PC-3 (cell line): ENCODE measurements at regions not wholly inside any gene's neighbourhood (a gene's known extent, or its start where the extent isn't known, plus 50 kb on each side); places are given as distances from the start of the nearest gene placed in this dataset.

Experiments used
- ATAC-seq: fragments of 200-7000 bp; cut with Tn5 transposase; 2 replicates; pipeline ENCODE4 v1.9.1; 2020; ENCODE audit warnings: mild to moderate bottlenecking, moderate library complexity
- BruUV-seq: library from RNA; stranded (reverse); fragments of 400-500 nt; replicated peaks from 2 replicates; lab custom pipeline; 2021; lab: Mats Ljungman, UMichigan
- CTCF ChIA-PET: fragments of 300-600 bp; sonication (Branson Sonifier 250); formaldehyde crosslinking; loops from one replicate; lab custom pipeline; 2022; ENCODE audit warnings: antibody characterized with exemption; lab: Charles Lee
- POLR2A ChIA-PET: fragments of 300-600 bp; sonication (Branson Sonifier 250); formaldehyde crosslinking; loops from one replicate; lab custom pipeline; 2022; ENCODE audit warnings: antibody characterized with exemption; ENCODE audit not compliant: unreplicated experiment; lab: Charles Lee
- DNase-seq: peaks from one replicate; pipeline ENCODE4 v3.0.0-alpha.2; 2015
- H2AFZ ChIP-seq: fragments of 300-600 bp; sonication (generic); 2 replicates; pipeline ENCODE4 v1.6.0; 2016; ENCODE audit warnings: antibody characterized with exemption, low read length
- H3F3A ChIP-seq: fragments of 300-600 bp; sonication (generic); one replicate; pipeline ENCODE4 v1.6.0; 2017; ENCODE audit warnings: antibody characterized with exemption, low read length, control low read depth, mild to moderate bottlenecking; ENCODE audit not compliant: unreplicated experiment
- H3K27ac ChIP-seq: fragments of 300-600 bp; sonication (generic); 2 replicates; pipeline ENCODE4 v1.5.1; 2016; ENCODE audit warnings: mild to moderate bottlenecking, low read length
- H3K27me3 ChIP-seq: fragments of 300-600 bp; sonication (generic); 2 replicates; pipeline ENCODE4 v1.6.1; 2016; ENCODE audit warnings: low read length, mixed read lengths
- H3K36me3 ChIP-seq: fragments of 300-600 bp; sonication (generic); 2 replicates; pipeline ENCODE4 v1.6.1; 2016; ENCODE audit warnings: low read depth, mixed run types, low read length, mixed read lengths
- H3K4me1 ChIP-seq: fragments of 300-600 bp; sonication (generic); 2 replicates; pipeline ENCODE4 v1.5.1; 2016; ENCODE audit warnings: low read length; ENCODE audit not compliant: insufficient read depth
- H3K4me2 ChIP-seq: fragments of 300-600 bp; sonication (generic); 2 replicates; pipeline ENCODE4 v1.6.0; 2016; ENCODE audit warnings: low read length
- H3K4me3 ChIP-seq: fragments of 300-600 bp; sonication (generic); 2 replicates; pipeline ENCODE4 v1.5.1; 2016; ENCODE audit warnings: mild to moderate bottlenecking, low read length, mixed read lengths
- H3K79me2 ChIP-seq: fragments of 300-600 bp; sonication (generic); 2 replicates; pipeline ENCODE4 v1.6.1; 2017; ENCODE audit warnings: low read length, mixed read lengths
- H3K9ac ChIP-seq: fragments of 300-600 bp; sonication (generic); 2 replicates; pipeline ENCODE4 v1.6.0; 2016; ENCODE audit warnings: mild to moderate bottlenecking, low read length
- H3K9me2 ChIP-seq: fragments of 300-600 bp; sonication (generic); replicated peaks from 2 replicates; pipeline ENCODE4 v1.6.1; 2016; ENCODE audit warnings: mixed run types, low read length, mixed read lengths
- H3K9me3 ChIP-seq: fragments of 300-600 bp; sonication (generic); 2 replicates; pipeline ENCODE4 v1.6.1; 2016; ENCODE audit warnings: low read length, mixed read lengths
- H4K20me1 ChIP-seq: fragments of 300-600 bp; sonication (generic); 2 replicates; pipeline ENCODE4 v1.6.1; 2016; ENCODE audit warnings: low read length, mixed read lengths
- EZH2 ChIP-seq: fragments of 300-600 bp; sonication (generic); IDR thresholded peaks from one replicate; pipeline ENCODE4 v1.6.1; 2017; ENCODE audit warnings: antibody characterized with exemption, mild to moderate bottlenecking, low read length; ENCODE audit not compliant: unreplicated experiment
- EZH2phosphoT487 ChIP-seq: fragments of 300-600 bp; sonication (generic); IDR thresholded peaks from 2 replicates; pipeline ENCODE4 v1.6.1; 2018; ENCODE audit warnings: mild to moderate bottlenecking, antibody characterized with exemption, low read length, borderline replicate concordance
- intact Hi-C: fragments of 100-400 bp; cut with micrococcal nuclease; formaldehyde crosslinking; loops from 2 replicates; pipeline ENCODE4 v1.9.0; 2023
- TF ChIP-seq, protein P1 (sequence below): fragments of 300-600 bp; sonication (generic); conservative IDR thresholded peaks from 2 replicates; pipeline ENCODE4 v1.5.1; 2017; ENCODE audit warnings: antibody characterized with exemption, low read depth, mild to moderate bottlenecking, low read length

DNA sequence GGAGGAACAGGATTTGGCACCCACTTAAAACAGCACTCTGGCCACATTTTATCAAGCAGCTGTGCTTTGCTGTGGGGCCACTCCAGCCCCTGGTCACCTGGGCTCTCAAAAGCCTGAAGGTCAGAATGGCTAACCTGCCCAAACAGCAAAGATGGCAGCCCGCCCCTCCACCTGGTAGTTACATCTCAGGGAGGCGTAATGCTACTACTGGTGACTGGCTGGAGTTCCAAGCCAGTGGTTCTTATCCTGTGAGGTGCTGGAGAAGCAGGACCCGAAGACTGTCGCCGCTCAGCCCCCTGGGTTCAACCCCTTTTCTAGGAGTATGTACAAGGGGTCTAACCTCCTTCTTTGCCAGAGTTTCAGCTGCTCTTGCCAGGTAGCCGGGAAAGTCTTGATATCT is 467.4 kb upstream of the FOXG1 start:
- DNase-seq (no peak), ATAC-seq (no peak)
- Histone ChIP-seq H2AFZ (no peak overlapping the region), H3K79me2 (no peaks in the 10 kb centered on the region), H3K4me2 (no peak overlapping the region), H3K4me1 (peaks cover 16% of the 10 kb centered on the region), H3K36me3 (no peaks in the 10 kb centered on the region), H3K9me2 (no peaks in the 10 kb centered on the region), H3K27ac (no peak overlapping the region), H3F3A (no peaks in the 10 kb centered on the region), H4K20me1 (no peaks in the 10 kb centered on the region), H3K9ac (no peak overlapping the region), H3K9me3 (no peaks in the 10 kb centered on the region), H3K4me3 (no peak overlapping the region), H3K27me3 (no peaks in the 10 kb centered on the region)
- ChIA-PET POLR2A (no interaction called here), CTCF (no interaction called here)
- intact Hi-C loops = no loop called here
- TF ChIP-seq EZH2phosphoT487 = no peak
- TF ChIP-seq, protein P1, sequence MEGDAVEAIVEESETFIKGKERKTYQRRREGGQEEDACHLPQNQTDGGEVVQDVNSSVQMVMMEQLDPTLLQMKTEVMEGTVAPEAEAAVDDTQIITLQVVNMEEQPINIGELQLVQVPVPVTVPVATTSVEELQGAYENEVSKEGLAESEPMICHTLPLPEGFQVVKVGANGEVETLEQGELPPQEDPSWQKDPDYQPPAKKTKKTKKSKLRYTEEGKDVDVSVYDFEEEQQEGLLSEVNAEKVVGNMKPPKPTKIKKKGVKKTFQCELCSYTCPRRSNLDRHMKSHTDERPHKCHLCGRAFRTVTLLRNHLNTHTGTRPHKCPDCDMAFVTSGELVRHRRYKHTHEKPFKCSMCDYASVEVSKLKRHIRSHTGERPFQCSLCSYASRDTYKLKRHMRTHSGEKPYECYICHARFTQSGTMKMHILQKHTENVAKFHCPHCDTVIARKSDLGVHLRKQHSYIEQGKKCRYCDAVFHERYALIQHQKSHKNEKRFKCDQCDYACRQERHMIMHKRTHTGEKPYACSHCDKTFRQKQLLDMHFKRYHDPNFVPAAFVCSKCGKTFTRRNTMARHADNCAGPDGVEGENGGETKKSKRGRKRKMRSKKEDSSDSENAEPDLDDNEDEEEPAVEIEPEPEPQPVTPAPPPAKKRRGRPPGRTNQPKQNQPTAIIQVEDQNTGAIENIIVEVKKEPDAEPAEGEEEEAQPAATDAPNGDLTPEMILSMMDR = no peak
- no peak for TF ChIP-seq EZH2
- BruUV-seq = no TSS peak

DNA sequence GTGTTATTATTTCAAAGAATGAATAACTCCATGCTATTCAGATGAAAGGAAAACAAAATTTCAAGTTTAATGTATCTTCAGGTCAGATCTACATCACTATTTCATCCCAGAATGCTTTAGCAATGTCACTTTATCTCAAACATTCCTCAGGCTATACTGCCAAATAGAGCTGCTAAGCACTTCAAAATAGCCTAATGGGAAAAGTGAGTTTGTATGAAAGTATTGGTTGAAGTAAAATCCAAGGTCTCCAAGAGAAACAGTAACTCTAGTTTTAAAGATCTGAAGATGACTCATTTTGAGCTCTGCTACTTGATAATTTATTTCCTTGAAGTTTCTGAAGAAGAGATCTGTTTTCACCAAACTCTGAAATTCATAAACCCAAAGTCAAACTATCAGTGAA is 466.2 kb upstream of the FOXG1 start:
- no TSS peak for BruUV-seq
- no peaks in the 10 kb centered on the region for H3K9me2 ChIP-seq
- ChIA-PET POLR2A (no interaction called here), CTCF (no interaction called here)
- H2AFZ ChIP-seq = no peak overlapping the region
- ATAC-seq (no peak), DNase-seq (no peak)
- H3K27ac ChIP-seq = no peak overlapping the region
- H3F3A ChIP-seq = no peaks in the 10 kb centered on the region
- no peak overlapping the region for H3K4me2 ChIP-seq
- H3K9ac ChIP-seq = no peak overlapping the region
- H3K36me3 ChIP-seq = no peaks in the 10 kb centered on the region
- no peak overlapping the region for H3K4me3 ChIP-seq
- intact Hi-C loops = no loop called here
- H3K27me3 ChIP-seq = no peaks in the 10 kb centered on the region
- H4K20me1 ChIP-seq = no peaks in the 10 kb centered on the region
- TF ChIP-seq EZH2 (no peak), EZH2phosphoT487 (no peak)
- TF ChIP-seq, protein P1 = no peak
- H3K79me2 ChIP-seq = no peaks in the 10 kb centered on the region
- H3K4me1 ChIP-seq = peaks cover 19% of the 10 kb centered on the region
- no peaks in the 10 kb centered on the region for H3K9me3 ChIP-seq

DNA sequence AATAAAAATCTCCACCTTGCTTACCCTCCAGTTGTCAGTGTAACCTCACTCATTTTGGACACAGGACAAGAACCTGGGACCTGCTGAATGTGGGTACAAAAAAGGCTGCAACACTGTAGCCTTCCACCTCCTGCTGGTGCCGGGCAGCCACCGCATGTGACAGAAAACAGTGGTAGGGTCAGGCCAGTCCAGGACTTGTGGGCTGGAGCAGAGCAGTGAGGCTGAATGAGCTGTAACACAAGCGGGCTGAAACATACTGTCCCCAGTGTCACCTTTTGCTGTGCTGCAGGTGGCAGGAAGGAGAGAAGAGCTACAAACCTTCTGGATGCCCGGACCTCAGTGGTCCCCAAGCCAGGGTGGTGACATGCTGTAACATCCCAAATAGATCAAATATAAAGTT is 465.4 kb upstream of the FOXG1 start:
- no peak for ATAC-seq
- no peak for DNase-seq
- Histone ChIP-seq H3K9me3 (no peaks in the 10 kb centered on the region), H4K20me1 (no peaks in the 10 kb centered on the region), H3K4me2 (no peak overlapping the region), H3K79me2 (no peaks in the 10 kb centered on the region), H3K4me1 (peaks cover 19% of the 10 kb centered on the region), H3K4me3 (no peak overlapping the region), H3K9ac (no peak overlapping the region), H2AFZ (no peak overlapping the region), H3K27me3 (no peaks in the 10 kb centered on the region), H3K36me3 (no peaks in the 10 kb centered on the region), H3K9me2 (no peaks in the 10 kb centered on the region), H3K27ac (no peak overlapping the region), H3F3A (no peaks in the 10 kb centered on the region)
- intact Hi-C loops = no loop called here
- TF ChIP-seq, protein P1 = no peak
- TF ChIP-seq EZH2 = no peak
- TF ChIP-seq EZH2phosphoT487 = no peak
- ChIA-PET POLR2A (no interaction called here), CTCF (no interaction called here)
- no TSS peak for BruUV-seq
